Brain microvascular endothelial cell (primary cell): ENCODE measurements at regions not wholly inside any gene's neighbourhood (a gene's known extent, or its start where the extent isn't known, plus 50 kb on each side); places are given as distances from the start of the nearest gene placed in this dataset.
"Not testable (repeated sequence)": the region's sequence is repeated elsewhere in the genome, so short reads cannot be mapped to it uniquely, and the experiment has no call there.

Source experiments
- DNase-seq: peaks from one replicate; pipeline ENCODE4 v3.0.0-alpha.2; 2020
- H3K27ac ChIP-seq: fragments of 250-450 bp; sonication (Bioruptor Pico); 2 replicates; pipeline ENCODE4 v1.5.1; 2020; ENCODE audit warnings: mild to moderate bottlenecking, moderate library complexity
- H3K27me3 ChIP-seq: fragments of 250-450 bp; sonication (Bioruptor Pico); replicated peaks from 2 replicates; pipeline ENCODE4 v1.5.1; 2020; ENCODE audit warnings: mild to moderate bottlenecking
- H3K36me3 ChIP-seq: fragments of 250-450 bp; sonication (Bioruptor Pico); replicated peaks from 2 replicates; pipeline ENCODE4 v1.5.1; 2020; ENCODE audit warnings: mild to moderate bottlenecking
- H3K4me3 ChIP-seq: 2 replicates; pipeline ENCODE4 v1.5.1; 2011; ENCODE audit warnings: low read depth, mild to moderate bottlenecking, control low read depth, low read length, moderate library complexity
- in situ Hi-C: cut with HindIII; loops from 2 replicates; pipeline ENCODE4 v1.10.0; 2017; ENCODE audit warnings: low sequenced_read_pairs, low pct_ligation_motif_present

- in situ Hi-C loops, H3K36me3 ChIP-seq: not testable (repeated sequence)
These were observed 60.2 kb upstream of the METTL9 start for GRCh38 chr16:21539107-21539618.

GRCh38 chr16:21540770-21541433 is 58.5 kb upstream of the METTL9 start:
- H3K4me3 ChIP-seq, H3K27ac ChIP-seq, in situ Hi-C loops, H3K27me3 ChIP-seq, H3K36me3 ChIP-seq, DNase-seq: not testable (repeated sequence)

More at GRCh38 chr16:21539107-21539618, 60.2 kb upstream of the METTL9 start:
- DNase-seq, H3K27me3 ChIP-seq, H3K27ac ChIP-seq, H3K4me3 ChIP-seq: not testable (repeated sequence)

GRCh38 chr16:21541611-21542051 is 57.7 kb upstream of the METTL9 start:
- H3K27ac ChIP-seq, H3K4me3 ChIP-seq, H3K36me3 ChIP-seq, H3K27me3 ChIP-seq, in situ Hi-C loops, DNase-seq: not testable (repeated sequence)

- H3K4me3 ChIP-seq, H3K27ac ChIP-seq, H3K27me3 ChIP-seq, in situ Hi-C loops, H3K36me3 ChIP-seq, DNase-seq: not testable (repeated sequence)
These were observed 57.3 kb upstream of the METTL9 start for GRCh38 chr16:21542075-21542474.

- H3K27me3 ChIP-seq, in situ Hi-C loops, DNase-seq, H3K4me3 ChIP-seq, H3K27ac ChIP-seq, H3K36me3 ChIP-seq: not testable (repeated sequence)
These were observed 56.8 kb upstream of the METTL9 start for GRCh38 chr16:21542491-21543124.

GRCh38 chr16:21543151-21543836 is 56.1 kb upstream of the METTL9 start:
- H3K36me3 ChIP-seq, H3K27ac ChIP-seq, H3K4me3 ChIP-seq, in situ Hi-C loops, DNase-seq, H3K27me3 ChIP-seq: not testable (repeated sequence)

- H3K27ac ChIP-seq, in situ Hi-C loops: not testable (repeated sequence)
These were observed 53.6 kb upstream of the METTL9 start for GRCh38 chr16:21545664-21546326.

GRCh38 chr16:21549396-21549795 is 50.0 kb upstream of the METTL9 start:
- DNase-seq, H3K27me3 ChIP-seq, in situ Hi-C loops, H3K27ac ChIP-seq, H3K4me3 ChIP-seq, H3K36me3 ChIP-seq: not testable (repeated sequence)

More at GRCh38 chr16:21545664-21546326, 53.6 kb upstream of the METTL9 start:
- DNase-seq, H3K27me3 ChIP-seq, H3K36me3 ChIP-seq, H3K4me3 ChIP-seq: not testable (repeated sequence)
